ENCODE measurements at regions not wholly inside any gene's neighbourhood (a gene's known extent, or its start where the extent isn't known, plus 50 kb on each side); places are given as distances from the start of the nearest gene placed in this dataset.

DNA sequence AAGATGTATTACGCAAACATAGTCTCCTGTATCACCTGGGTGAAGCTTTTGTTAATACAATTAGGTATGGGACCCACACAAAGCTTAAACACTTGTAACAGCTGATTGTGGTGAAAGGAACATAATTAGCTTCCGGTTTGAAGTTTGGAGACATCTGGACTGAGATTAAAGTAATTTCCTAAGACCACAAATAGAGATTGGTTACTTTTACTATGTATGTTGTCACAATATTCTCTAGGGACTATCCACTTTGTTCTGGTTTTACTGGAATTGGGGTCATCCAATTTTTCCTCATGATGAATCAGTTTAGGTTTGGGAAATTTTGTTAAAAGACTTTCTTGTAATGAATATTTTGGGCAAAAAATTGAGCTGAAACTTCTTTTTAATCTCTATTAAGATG lies 71.8 kb upstream of the SAMSN1 start:
- no peaks in the 10 kb centered on the region for H3K27me3 Mint-ChIP-seq (ENCODE audit: low read depth)
- H3K9me3 Mint-ChIP-seq: peaks cover 10% of the 10 kb centered on the region
- peaks cover 17% of the 10 kb centered on the region for H3K4me1 Mint-ChIP-seq
- H3K27ac Mint-ChIP-seq: no peak overlapping the region
- TF ChIP-seq, protein P1, sequence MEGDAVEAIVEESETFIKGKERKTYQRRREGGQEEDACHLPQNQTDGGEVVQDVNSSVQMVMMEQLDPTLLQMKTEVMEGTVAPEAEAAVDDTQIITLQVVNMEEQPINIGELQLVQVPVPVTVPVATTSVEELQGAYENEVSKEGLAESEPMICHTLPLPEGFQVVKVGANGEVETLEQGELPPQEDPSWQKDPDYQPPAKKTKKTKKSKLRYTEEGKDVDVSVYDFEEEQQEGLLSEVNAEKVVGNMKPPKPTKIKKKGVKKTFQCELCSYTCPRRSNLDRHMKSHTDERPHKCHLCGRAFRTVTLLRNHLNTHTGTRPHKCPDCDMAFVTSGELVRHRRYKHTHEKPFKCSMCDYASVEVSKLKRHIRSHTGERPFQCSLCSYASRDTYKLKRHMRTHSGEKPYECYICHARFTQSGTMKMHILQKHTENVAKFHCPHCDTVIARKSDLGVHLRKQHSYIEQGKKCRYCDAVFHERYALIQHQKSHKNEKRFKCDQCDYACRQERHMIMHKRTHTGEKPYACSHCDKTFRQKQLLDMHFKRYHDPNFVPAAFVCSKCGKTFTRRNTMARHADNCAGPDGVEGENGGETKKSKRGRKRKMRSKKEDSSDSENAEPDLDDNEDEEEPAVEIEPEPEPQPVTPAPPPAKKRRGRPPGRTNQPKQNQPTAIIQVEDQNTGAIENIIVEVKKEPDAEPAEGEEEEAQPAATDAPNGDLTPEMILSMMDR (IDR thresholded peaks at IDR 0.05; ENCODE audit: unreplicated experiment): no peak
- H3K4me3 Mint-ChIP-seq: no peak overlapping the region
- H3K36me3 Mint-ChIP-seq: no peaks in the 10 kb centered on the region
- no peak for DNase-seq (ENCODE audit: low spot score in 2 of 2, unreplicated experiment in 2 of 2)

DNA sequence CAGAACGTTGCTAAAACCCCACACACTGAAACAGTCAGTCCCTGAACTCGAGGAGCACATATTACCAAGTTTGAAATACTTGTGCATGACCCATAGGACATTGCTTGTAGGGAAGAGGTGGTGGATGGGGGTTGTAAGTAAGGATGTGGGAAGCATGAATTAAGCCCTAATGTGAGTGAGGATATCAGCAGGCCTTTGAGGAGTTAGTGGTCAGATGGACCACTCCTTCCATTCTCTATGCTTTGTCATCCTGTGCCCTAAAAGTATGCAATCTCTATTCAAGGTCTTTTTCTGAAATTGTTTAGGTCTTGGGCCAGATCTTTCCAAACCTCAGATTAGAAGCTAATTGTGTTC lies 70.9 kb upstream of the SAMSN1 start:
- H3K27ac Mint-ChIP-seq: no peak overlapping the region
- H3K9me3 Mint-ChIP-seq: peaks cover 4% of the 10 kb centered on the region
- DNase-seq (ENCODE audit: low spot score in 2 of 2, unreplicated experiment in 2 of 2): no peak
- no peaks in the 10 kb centered on the region for H3K36me3 Mint-ChIP-seq
- no peaks in the 10 kb centered on the region for H3K27me3 Mint-ChIP-seq (ENCODE audit: low read depth)
- no peak overlapping the region for H3K4me3 Mint-ChIP-seq
- H3K4me1 Mint-ChIP-seq: peaks cover 17% of the 10 kb centered on the region
- TF ChIP-seq, protein P1 (IDR thresholded peaks at IDR 0.05; ENCODE audit: unreplicated experiment): no peak

DNA sequence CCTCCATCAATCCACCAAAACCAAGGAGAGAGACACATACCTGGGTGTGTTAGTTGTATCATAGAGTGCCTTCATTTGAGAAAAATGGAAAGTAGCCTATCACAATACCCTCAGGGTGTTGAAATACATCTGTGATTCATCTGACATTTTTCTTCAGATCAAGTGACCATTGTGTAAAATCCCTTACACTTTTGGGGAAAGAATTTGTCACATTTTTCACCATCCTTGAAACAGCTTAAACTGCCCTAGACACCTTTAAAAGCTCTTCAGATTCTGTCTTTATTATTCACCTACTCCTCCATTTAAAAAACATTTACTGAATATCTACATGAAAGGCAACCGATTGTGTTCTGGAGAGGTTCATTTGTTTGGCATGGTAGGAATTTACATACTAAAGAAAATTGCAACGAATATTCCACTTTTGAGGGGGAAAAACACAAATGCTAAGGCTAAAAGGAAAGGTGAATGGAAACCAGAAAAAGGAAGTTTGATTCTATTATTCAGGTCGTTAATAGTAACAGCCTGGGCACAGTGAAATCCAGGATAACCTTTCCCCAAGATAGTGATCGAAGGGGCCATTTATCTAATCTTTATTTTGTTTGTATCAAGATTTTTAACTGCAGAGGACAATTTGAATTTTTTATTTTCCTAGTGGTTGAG lies 70.4 kb upstream of the SAMSN1 start:
- Mint-ChIP-seq H3K4me3 (no peak overlapping the region), H3K4me1 (peaks cover 17% of the 10 kb centered on the region), H3K9me3 (peaks cover 7% of the 10 kb centered on the region), H3K27me3 (ENCODE audit: low read depth) (no peaks in the 10 kb centered on the region), H3K27ac (no peak overlapping the region), H3K36me3 (no peaks in the 10 kb centered on the region)
- TF ChIP-seq, protein P1 (IDR thresholded peaks at IDR 0.05; ENCODE audit: unreplicated experiment): no peak
- DNase-seq (ENCODE audit: low spot score in 2 of 2, unreplicated experiment in 2 of 2): no peak

DNA sequence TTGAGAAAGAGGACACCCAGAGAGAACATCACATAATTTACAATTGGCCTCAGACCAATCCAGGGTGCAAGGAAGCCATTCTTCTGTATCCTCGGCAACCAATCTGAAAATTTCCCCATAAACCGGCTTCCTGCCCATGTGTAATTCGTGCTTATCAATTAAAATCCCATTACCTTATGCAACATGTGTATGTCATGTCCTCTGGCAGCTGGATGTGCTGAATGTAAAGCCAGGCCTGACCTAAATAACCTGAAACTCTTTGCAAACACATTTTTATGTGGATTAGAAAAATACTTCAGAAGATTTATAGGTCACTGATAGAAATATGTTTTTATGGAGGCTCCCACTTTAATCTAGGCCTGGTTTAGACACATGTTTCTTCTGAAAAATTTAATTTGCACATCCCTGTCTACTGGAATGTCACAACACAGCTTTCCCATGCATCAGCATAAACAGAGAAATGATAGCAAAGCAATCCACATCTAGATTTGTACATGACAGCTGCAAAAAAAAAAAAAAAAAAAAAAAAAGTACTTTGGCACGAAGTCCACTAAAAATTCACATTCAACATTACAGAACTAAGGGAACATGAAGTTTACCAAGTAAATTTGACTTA lies 69.4 kb upstream of the SAMSN1 start:
- Mint-ChIP-seq H3K36me3 (no peaks in the 10 kb centered on the region), H3K27ac (peak overlapping the region; percentile 56), H3K9me3 (peaks cover 12% of the 10 kb centered on the region), H3K4me3 (no peak overlapping the region), H3K4me1 (peaks cover 17% of the 10 kb centered on the region), H3K27me3 (ENCODE audit: low read depth) (no peaks in the 10 kb centered on the region)
- no peak for DNase-seq (ENCODE audit: low spot score in 2 of 2, unreplicated experiment in 2 of 2)
- TF ChIP-seq, protein P1 (IDR thresholded peaks at IDR 0.05; ENCODE audit: unreplicated experiment): no peak

DNA sequence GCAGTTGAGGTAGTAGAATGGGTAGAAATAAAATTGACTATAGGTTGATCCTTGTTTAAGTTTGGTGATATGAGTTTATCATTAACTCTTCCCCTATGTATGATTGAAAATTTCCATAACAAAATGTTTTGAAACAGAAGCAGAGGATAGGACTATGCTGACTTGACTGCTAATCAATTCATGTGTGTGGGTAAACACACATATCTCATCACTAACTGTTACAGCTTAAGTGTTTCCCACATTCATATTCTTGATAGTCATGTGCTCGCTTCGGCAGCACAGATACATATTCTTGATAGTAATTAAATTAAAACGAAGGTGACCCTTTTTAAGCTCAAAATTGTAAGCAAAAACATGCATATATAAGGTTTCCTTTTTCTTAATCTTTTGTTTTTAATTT lies 68.2 kb upstream of the SAMSN1 start:
- Mint-ChIP-seq H3K4me3 (no peak overlapping the region), H3K9me3 (peaks cover 10% of the 10 kb centered on the region), H3K4me1 (peaks cover 17% of the 10 kb centered on the region), H3K27me3 (ENCODE audit: low read depth) (no peaks in the 10 kb centered on the region), H3K36me3 (no peaks in the 10 kb centered on the region), H3K27ac (no peak overlapping the region)
- TF ChIP-seq, protein P1 (IDR thresholded peaks at IDR 0.05; ENCODE audit: unreplicated experiment): no peak
- DNase-seq (ENCODE audit: low spot score in 2 of 2, unreplicated experiment in 2 of 2): no peak

Measured in mesothelial cell of epicardium (in vitro differentiated cells).